T-cell (primary cell): ENCODE measurements at regions not wholly inside any gene's neighbourhood (a gene's known extent, or its start where the extent isn't known, plus 50 kb on each side); places are given as distances from the start of the nearest gene placed in this dataset.
A peak's percentile ranks its signal among the peaks of the same experiment; 100 is the strongest.
"Not testable (repeated sequence)": the region's sequence is repeated elsewhere in the genome, so short reads cannot be mapped to it uniquely, and the experiment has no call there.

ENCODE experiments used
- ATAC-seq, 4 experiments: fragments of 200-7000 bp in 3 of 4; fragments of 150-1000 bp in 1 of 4; cut with Tn5 transposase; replicated peaks in 1 of 4; 1 replicate in 3 of 4; 2 replicates in 1 of 4; pipeline ENCODE4 v1.10.0; 2021; ENCODE audit warnings: moderate library complexity in 3 of 4, mild to moderate bottlenecking in 2 of 4, moderate number of reproducible peaks in 1 of 4
- CTCF ChIA-PET, 2 donors: fragments of 300-600 bp; sonication (Branson Sonifier 250); formaldehyde crosslinking; loops; one replicate each; lab custom pipeline; 2022; ENCODE audit warnings: antibody characterized with exemption in 2 of 2; lab: Charles Lee
- POLR2A ChIA-PET, 2 donors: fragments of 300-600 bp; sonication (Branson Sonifier 250); formaldehyde crosslinking; loops; one replicate each; lab custom pipeline; 2022; ENCODE audit warnings: antibody characterized with exemption in 2 of 2; lab: Charles Lee
- DNase-seq, 35 experiments: peaks; one replicate each; pipeline versions ENCODE4 v3.0.0 to v3.0.0-alpha.2; 2013 to 2023
- H3K27ac ChIP-seq: one replicate; pipeline ENCODE4 v1.5.1; 2013; ENCODE audit warnings: low read length
- H3K27me3 ChIP-seq, 2 experiments: replicated peaks in 1 of 2; 1 replicate in 1 of 2; 2 replicates in 1 of 2; pipeline versions ENCODE4 v1.6.1 to v1.7.0; 2013; ENCODE audit warnings: low read length in 1 of 2, mixed read lengths in 1 of 2; ENCODE audit not compliant: control insufficient read depth in 2 of 2, insufficient read depth in 2 of 2; ENCODE audit errors: extremely low read depth in 1 of 2
- H3K36me3 ChIP-seq, 2 donors: 1 replicate in 1 of 2; 2 replicates in 1 of 2; pipeline versions ENCODE4 v1.6.1 to v1.7.0; 2013; ENCODE audit warnings: low read length in 1 of 2; ENCODE audit not compliant: control insufficient read depth in 2 of 2, insufficient read depth in 1 of 2; ENCODE audit errors: extremely low read depth in 1 of 2
- H3K4me1 ChIP-seq, 2 experiments: 1 replicate in 1 of 2; 2 replicates in 1 of 2; pipeline versions ENCODE4 v1.6.1 to v1.7.0; 2013; ENCODE audit warnings: low read length in 2 of 2, mixed read lengths in 1 of 2; ENCODE audit not compliant: insufficient read depth in 2 of 2, control insufficient read depth in 1 of 2; ENCODE audit errors: extremely low read depth in 1 of 2
- H3K4me3 ChIP-seq, 2 donors: 1 replicate in 1 of 2; 2 replicates in 1 of 2; pipeline versions ENCODE4 v1.5.1 to v1.7.0; 2013; ENCODE audit warnings: mild to moderate bottlenecking in 2 of 2, low read length in 1 of 2, moderate library complexity in 1 of 2; ENCODE audit not compliant: control insufficient read depth in 1 of 2; ENCODE audit errors: extremely low read depth in 1 of 2
- H3K9me3 ChIP-seq: 2 replicates; pipeline ENCODE4 v1.7.0; 2013
- H3K27ac Mint-ChIP-seq, 2 donors: one replicate each; pipeline ENCODE4 v1.8.0; 2020 to 2021; ENCODE audit warnings: mild to moderate bottlenecking in 2 of 2, mixed read lengths in 2 of 2
- H3K27me3 Mint-ChIP-seq, 2 donors: one replicate each; pipeline ENCODE4 v1.8.0; 2021 to 2022; ENCODE audit warnings: mixed read lengths in 2 of 2
- H3K36me3 Mint-ChIP-seq: one replicate; pipeline ENCODE4 v1.8.0; 2021; ENCODE audit warnings: mixed read lengths
- H3K4me1 Mint-ChIP-seq, 3 donors: one replicate each; pipeline ENCODE4 v1.8.0; 2020 to 2022; ENCODE audit warnings: mixed read lengths in 3 of 3, mild to moderate bottlenecking in 1 of 3
- H3K4me3 Mint-ChIP-seq, 3 donors: one replicate each; pipeline ENCODE4 v1.8.0; 2020 to 2022; ENCODE audit warnings: mild to moderate bottlenecking in 3 of 3, mixed read lengths in 3 of 3, moderate library complexity in 3 of 3
- H3K9me3 Mint-ChIP-seq, 3 donors: one replicate each; pipeline ENCODE4 v1.8.0; 2020 to 2022; ENCODE audit warnings: mixed read lengths in 3 of 3
- WGBS: methylation state at CpG from one replicate; pipeline ENCODE4 v1.1.5; 2013; ENCODE audit warnings: missing lambda C conversion rate; ENCODE audit not compliant: insufficient coverage; 5-methylcytosine and 5-hydroxymethylcytosine counted together

- H3K36me3 ChIP-seq, CTCF ChIA-PET, H3K27ac ChIP-seq, H3K36me3 Mint-ChIP-seq, H3K9me3 Mint-ChIP-seq, H3K4me1 Mint-ChIP-seq, H3K4me3 Mint-ChIP-seq, H3K27ac Mint-ChIP-seq, POLR2A ChIA-PET, H3K9me3 ChIP-seq, ATAC-seq, H3K4me1 ChIP-seq, H3K27me3 ChIP-seq, DNase-seq, H3K4me3 ChIP-seq: not testable (repeated sequence)
- H3K27me3 Mint-ChIP-seq = peaks cover 6 to 16% of the 10 kb centered on the region in 2 donors
These were observed 138.1 kb downstream of the BLID start for GRCh38 chr11:121977914-121978313.

- Mint-ChIP-seq H3K27ac (no peak overlapping the region), H3K9me3 (peaks cover 0 to 3% (median 3%) of the 10 kb centered on the region in 3 donors), H3K4me3 (no peak overlapping the region), H3K36me3 (no peaks in the 10 kb centered on the region), H3K27me3 (peaks cover 12 to 20% of the 10 kb centered on the region in 2 donors), H3K4me1 (peaks cover 0 to 6% (median 5%) of the 10 kb centered on the region in 3 donors)
- ATAC-seq (no peak), DNase-seq (no peak)
- ChIA-PET POLR2A (no interaction called here), CTCF (no interaction called here)
- Histone ChIP-seq H3K4me1 (peaks cover 0 to 2% of the 10 kb centered on the region in 2 experiments), H3K9me3 (no peaks in the 10 kb centered on the region), H3K4me3 (no peak overlapping the region), H3K27ac (no peak overlapping the region), H3K36me3 (no peaks in the 10 kb centered on the region), H3K27me3 (no peaks in the 10 kb centered on the region)
- WGBS = no CpG with 5 or more reads among the region's 2 CpGs
These were observed 147.4 kb downstream of the BLID start for GRCh38 chr11:121968638-121969037.

- CTCF ChIA-PET = no interaction called here
- no peaks in the 10 kb centered on the region for H3K9me3 ChIP-seq
- H3K27me3 ChIP-seq = peaks cover 0 to 7% of the 10 kb centered on the region in 2 experiments
- H3K27ac Mint-ChIP-seq = no peak overlapping the region
- H3K4me1 ChIP-seq = peaks cover 0 to 2% of the 10 kb centered on the region in 2 experiments
- ATAC-seq = no peak
- H3K4me3 Mint-ChIP-seq = no peak overlapping the region
- H3K4me1 Mint-ChIP-seq = peaks cover 0 to 6% (median 5%) of the 10 kb centered on the region in 3 donors
- DNase-seq = no peak
- 77% methylated on average over 7 of the region's 10 CpGs for WGBS
- POLR2A ChIA-PET = no interaction called here
- H3K9me3 Mint-ChIP-seq = peaks cover 0 to 3% (median 3%) of the 10 kb centered on the region in 3 donors
- H3K4me3 ChIP-seq = no peak overlapping the region
- no peaks in the 10 kb centered on the region for H3K36me3 Mint-ChIP-seq
- no peaks in the 10 kb centered on the region for H3K36me3 ChIP-seq
- peaks cover 12 to 13% of the 10 kb centered on the region in 2 donors for H3K27me3 Mint-ChIP-seq
- no peak overlapping the region for H3K27ac ChIP-seq
These were observed 148.8 kb downstream of the BLID start for GRCh38 chr11:121967131-121967704.

GRCh38 chr11:121965330-121965729, 150.7 kb downstream of the BLID start:
- 81% methylated on average over 3 of the region's 4 CpGs for WGBS
- ChIA-PET POLR2A (no interaction called here), CTCF (no interaction called here)
- Histone ChIP-seq H3K27me3 (peaks cover 0 to 7% of the 10 kb centered on the region in 2 experiments), H3K36me3 (no peaks in the 10 kb centered on the region), H3K9me3 (no peaks in the 10 kb centered on the region), H3K27ac (no peak overlapping the region), H3K4me1 (peaks cover 0 to 2% of the 10 kb centered on the region in 2 experiments), H3K4me3 (no peak overlapping the region)
- peaks cover 0 to 3% (median 0%) of the 10 kb centered on the region in 3 donors for H3K9me3 Mint-ChIP-seq
- no peak overlapping the region for H3K4me3 Mint-ChIP-seq
- ATAC-seq (no peak), DNase-seq (no peak)
- H3K4me1 Mint-ChIP-seq = peaks cover 0 to 6% (median 5%) of the 10 kb centered on the region in 3 donors
- H3K36me3 Mint-ChIP-seq = no peaks in the 10 kb centered on the region
- H3K27me3 Mint-ChIP-seq = peaks cover 12 to 13% of the 10 kb centered on the region in 2 donors
- no peak overlapping the region for H3K27ac Mint-ChIP-seq

- H3K4me3 Mint-ChIP-seq = no peak overlapping the region
- no peak overlapping the region for H3K27ac Mint-ChIP-seq
- Histone ChIP-seq H3K27me3 (peaks cover 0 to 7% of the 10 kb centered on the region in 2 experiments), H3K4me3 (no peak overlapping the region), H3K9me3 (no peaks in the 10 kb centered on the region), H3K27ac (no peak overlapping the region), H3K36me3 (no peaks in the 10 kb centered on the region), H3K4me1 (peaks cover 0 to 2% of the 10 kb centered on the region in 2 experiments)
- ChIA-PET CTCF (no interaction called here), POLR2A (no interaction called here)
- H3K27me3 Mint-ChIP-seq = peaks cover 12 to 13% of the 10 kb centered on the region in 2 donors
- peaks cover 0 to 6% (median 5%) of the 10 kb centered on the region in 3 donors for H3K4me1 Mint-ChIP-seq
- no peaks in the 10 kb centered on the region for H3K36me3 Mint-ChIP-seq
- DNase-seq (peak in 1 of 35 experiments; percentile 12), ATAC-seq (no peak)
- WGBS = 68% methylated on average over 2 of the region's 4 CpGs
- peaks cover 0 to 3% (median 0%) of the 10 kb centered on the region in 3 donors for H3K9me3 Mint-ChIP-seq
These were observed 151.4 kb downstream of the BLID start for GRCh38 chr11:121964591-121964990.

GRCh38 chr11:121963846-121964245, 152.2 kb downstream of the BLID start:
- H3K4me3 Mint-ChIP-seq, H3K4me1 Mint-ChIP-seq, H3K36me3 Mint-ChIP-seq, H3K36me3 ChIP-seq, H3K9me3 Mint-ChIP-seq, H3K27ac ChIP-seq, ATAC-seq, POLR2A ChIA-PET, CTCF ChIA-PET, H3K27me3 ChIP-seq, DNase-seq, H3K9me3 ChIP-seq, H3K4me3 ChIP-seq, H3K4me1 ChIP-seq, H3K27ac Mint-ChIP-seq: not testable (repeated sequence)
- no CpG with 5 or more reads among the region's 3 CpGs for WGBS
- peaks cover 12 to 19% of the 10 kb centered on the region in 2 donors for H3K27me3 Mint-ChIP-seq
